ENCODE measurements at regions not wholly inside any gene's neighbourhood (a gene's known extent, or its start where the extent isn't known, plus 50 kb on each side); places are given as distances from the start of the nearest gene placed in this dataset.

- Mint-ChIP-seq H3K36me3 (ENCODE audit: insufficient read depth in 1 of 3, low read depth in 3 of 3) (peaks cover 0 to 12% (median 8%) of the 10 kb centered on the region in 3 experiments; a peak in 5 of 7 replicates), H3K27me3 (ENCODE audit: low read depth) (no peaks in the 10 kb centered on the region), H3K27ac (peak overlapping the region in 1 of 3 experiments; percentile 2; a peak in 1 of 7 replicates), H3K4me1 (peaks cover 2 to 17% of the 10 kb centered on the region in 2 experiments; a peak in 2 of 4 replicates), H3K4me3 (no peak overlapping the region), H3K9me3 (peaks cover 7 to 9% of the 10 kb centered on the region in 2 experiments; a peak in 4 of 5 replicates)
- Histone ChIP-seq H4K8ac (replicated peaks; ENCODE audit: insufficient read length, low read depth, low read length) (no peak overlapping the region), H3K9ac (ENCODE audit: extremely low read depth, insufficient read length, low read length) (no peak overlapping the region), H3T11ph (ENCODE audit: low read length) (no peak overlapping the region), H3K79me2 (ENCODE audit: insufficient read depth, low read length) (no peaks in the 10 kb centered on the region), H3K79me1 (ENCODE audit: insufficient read depth, low read depth, low read length, poor library complexity, severe bottlenecking) (no peaks in the 10 kb centered on the region), H3K4ac (ENCODE audit: low read depth, low read length) (no peak overlapping the region), H2BK15ac (ENCODE audit: low read depth, low read length) (no peak overlapping the region), H2BK5ac (ENCODE audit: insufficient read length, low read length) (no peak overlapping the region), H3K27me3 (ENCODE audit: insufficient read depth, low read length) (no peaks in the 10 kb centered on the region), H3K23me2 (ENCODE audit: insufficient read length, low read depth, low read length, poor library complexity, severe bottlenecking) (no peaks in the 10 kb centered on the region), H4K5ac (ENCODE audit: insufficient read length, low read depth, low read length) (no peak overlapping the region), H2BK12ac (ENCODE audit: insufficient read length, low read depth, low read length) (no peak overlapping the region), H2BK120ac (ENCODE audit: low read depth, low read length, poor library complexity, severe bottlenecking) (no peak overlapping the region), H3K9me3 (ENCODE audit: control insufficient read depth, low read depth, low read length) (no peaks in the 10 kb centered on the region), H3K27ac (ENCODE audit: insufficient read length, low read depth, low read length) (no peak overlapping the region), H3K23ac (ENCODE audit: insufficient read length, low read depth, low read length) (no peak overlapping the region), H3K56ac (ENCODE audit: insufficient read length, low read depth, low read length) (no peak overlapping the region), H3K4me1 (ENCODE audit: insufficient read depth, low read length) (no peaks in the 10 kb centered on the region), H2BK20ac (ENCODE audit: low read depth, low read length, poor library complexity, severe bottlenecking) (no peak overlapping the region), H2AK5ac (ENCODE audit: insufficient read length, low read length) (no peak overlapping the region), H3K4me2 (ENCODE audit: insufficient read depth, insufficient read length, low read length) (no peak overlapping the region), H2AFZ (ENCODE audit: low read length) (no peak overlapping the region), H3K18ac (ENCODE audit: insufficient read length, low read depth, low read length) (no peak overlapping the region), H3K14ac (ENCODE audit: insufficient read depth, low read length) (no peak overlapping the region; the same call in 1 of the 2 replicates), H4K91ac (ENCODE audit: insufficient read length, low read depth, low read length) (no peak overlapping the region), H4K20me1 (ENCODE audit: control insufficient read depth, insufficient read depth, insufficient read length) (no peaks in the 10 kb centered on the region)
- no CpG with 5 or more reads among the region's 15 CpGs for WGBS (ENCODE audit: extremely low coverage, insufficient read length, low lambda C conversion rate)
- TF ChIP-seq CTCF (conservative IDR thresholded peaks at IDR 0.05) = no peak
- no peak for DNase-seq
Measured at GRCh38 chr16:85194307-85195270, 82.3 kb upstream of the CIBAR2 start.

All from H9 (cell line).